ENCODE measurements at regions not wholly inside any gene's neighbourhood (a gene's known extent, or its start where the extent isn't known, plus 50 kb on each side); places are given as distances from the start of the nearest gene placed in this dataset.

DNA sequence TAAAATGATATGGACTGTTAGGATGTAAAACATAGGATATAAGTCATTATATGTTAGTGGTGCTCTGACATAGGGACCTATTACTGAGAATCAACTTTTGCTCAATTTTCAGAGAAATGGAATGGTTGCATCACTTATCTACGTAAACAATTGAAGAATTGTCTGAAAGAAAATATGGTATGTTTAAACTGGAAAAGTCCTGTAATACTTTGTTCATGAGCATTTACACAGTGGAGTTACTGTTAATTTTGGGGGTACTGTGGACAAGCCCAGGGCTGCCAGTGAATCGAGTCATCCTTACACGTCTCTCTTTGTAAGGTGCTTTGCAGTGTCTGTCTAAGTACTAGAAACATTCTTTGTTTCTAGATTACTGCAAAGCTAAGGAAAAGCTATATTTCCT lies 152.0 kb downstream of the ZNF22 start:
- H3K4me3 ChIP-seq (ENCODE audit: insufficient read depth, low read depth, low read length): no peak overlapping the region
- no peak overlapping the region for H3K23ac ChIP-seq (ENCODE audit: low read depth, low read length)
- no peak overlapping the region for H2BK5ac ChIP-seq (ENCODE audit: low read depth, low read length, poor library complexity, severe bottlenecking)
- no peaks in the 10 kb centered on the region for H3K9me1 ChIP-seq (ENCODE audit: insufficient read depth, low read length)
- no peak overlapping the region for H2BK20ac ChIP-seq (ENCODE audit: low read depth, low read length)
- no peaks in the 10 kb centered on the region for H3K79me1 ChIP-seq (ENCODE audit: low read depth in 1 of 2, low read length in 2 of 2)
- H3K36me3 ChIP-seq (ENCODE audit: control insufficient read depth, insufficient read depth, low read length): no peaks in the 10 kb centered on the region
- no peaks in the 10 kb centered on the region for H3K4me1 ChIP-seq (ENCODE audit: control insufficient read depth, insufficient read depth, low read length)
- intact Hi-C loops (cut with micrococcal nuclease): no loop called here
- H3K9me3 ChIP-seq (ENCODE audit: control insufficient read depth, insufficient read depth, low read length): no peaks in the 10 kb centered on the region
- no peak overlapping the region for H3K4ac ChIP-seq (ENCODE audit: low read depth, low read length)
- no peak overlapping the region for H3K18ac ChIP-seq (ENCODE audit: low read depth, low read length)
- no peak overlapping the region for H4K8ac ChIP-seq (ENCODE audit: low read depth in 2 of 2, low read length in 2 of 2)
- in situ Hi-C loops (cut with MboI; ENCODE audit: low sequenced_read_pairs): no loop called here
- H2BK15ac ChIP-seq (ENCODE audit: low read depth, low read length): no peak overlapping the region
- no peak overlapping the region for H3K56ac ChIP-seq (ENCODE audit: extremely low read depth, insufficient read depth, low read length)
- POLR2A ChIA-PET (ENCODE audit: unreplicated experiment): no interaction called here
- no peak for TF ChIP-seq RFX5 (IDR thresholded peaks at IDR 0.05; ENCODE audit: low read depth, low read length)
- TF ChIP-seq, protein P1, sequence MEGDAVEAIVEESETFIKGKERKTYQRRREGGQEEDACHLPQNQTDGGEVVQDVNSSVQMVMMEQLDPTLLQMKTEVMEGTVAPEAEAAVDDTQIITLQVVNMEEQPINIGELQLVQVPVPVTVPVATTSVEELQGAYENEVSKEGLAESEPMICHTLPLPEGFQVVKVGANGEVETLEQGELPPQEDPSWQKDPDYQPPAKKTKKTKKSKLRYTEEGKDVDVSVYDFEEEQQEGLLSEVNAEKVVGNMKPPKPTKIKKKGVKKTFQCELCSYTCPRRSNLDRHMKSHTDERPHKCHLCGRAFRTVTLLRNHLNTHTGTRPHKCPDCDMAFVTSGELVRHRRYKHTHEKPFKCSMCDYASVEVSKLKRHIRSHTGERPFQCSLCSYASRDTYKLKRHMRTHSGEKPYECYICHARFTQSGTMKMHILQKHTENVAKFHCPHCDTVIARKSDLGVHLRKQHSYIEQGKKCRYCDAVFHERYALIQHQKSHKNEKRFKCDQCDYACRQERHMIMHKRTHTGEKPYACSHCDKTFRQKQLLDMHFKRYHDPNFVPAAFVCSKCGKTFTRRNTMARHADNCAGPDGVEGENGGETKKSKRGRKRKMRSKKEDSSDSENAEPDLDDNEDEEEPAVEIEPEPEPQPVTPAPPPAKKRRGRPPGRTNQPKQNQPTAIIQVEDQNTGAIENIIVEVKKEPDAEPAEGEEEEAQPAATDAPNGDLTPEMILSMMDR (conservative IDR thresholded peaks at IDR 0.05; ENCODE audit: low read depth, low read length): no peak
- TF ChIP-seq POLR2A (IDR thresholded peaks at IDR 0.05; ENCODE audit: low read depth, low read length): no peak
- no CpG with 5 or more reads among the region's 3 CpGs for whole genome bisulfite sequencing, 2 experiments (ENCODE audit: extremely low coverage in 2 of 2, insufficient read length in 1 of 2)
- H2AK5ac ChIP-seq (ENCODE audit: low read depth, low read length): no peak overlapping the region
- no peaks in the 10 kb centered on the region for H4K20me1 ChIP-seq (ENCODE audit: insufficient read depth, low read length)
- no peak overlapping the region for H3K27ac ChIP-seq (ENCODE audit: insufficient read depth, low read length)
- CTCF ChIA-PET: no interaction called here
- no TSS peak for BruUV-seq (replicated peaks)
- H3K4me2 ChIP-seq (ENCODE audit: low read depth, low read length): no peak overlapping the region
- no peak overlapping the region for H3K9ac ChIP-seq (ENCODE audit: low read depth, low read length)
- ATAC-seq (ENCODE audit: low read depth): peak; percentile 29; the same call in 1 of the 2 replicates
- H4K5ac ChIP-seq (ENCODE audit: low read depth, low read length): no peak overlapping the region
- peak; percentile 51 for DNase-seq
- no peak overlapping the region for H3K14ac ChIP-seq (replicated peaks; ENCODE audit: low read depth, low read length)
- dilution Hi-C loops (cut with HindIII; ENCODE audit: low sequenced_read_pairs, unreplicated experiment): no loop called here
- H2AFZ ChIP-seq (replicated peaks; ENCODE audit: low read length, poor library complexity): no peak overlapping the region
- no peak overlapping the region for H2BK120ac ChIP-seq (ENCODE audit: low read depth, low read length)
- H2AK9ac ChIP-seq (replicated peaks; ENCODE audit: low read depth, low read length, poor library complexity): no peak overlapping the region
- no peak overlapping the region for H4K91ac ChIP-seq (ENCODE audit: insufficient read depth, low read depth, low read length)
- no peaks in the 10 kb centered on the region for H3K27me3 ChIP-seq (ENCODE audit: control insufficient read depth, insufficient read depth, low read length)
